ENCODE measurements at regions not wholly inside any gene's neighbourhood (a gene's known extent, or its start where the extent isn't known, plus 50 kb on each side); places are given as distances from the start of the nearest gene placed in this dataset.

DNA sequence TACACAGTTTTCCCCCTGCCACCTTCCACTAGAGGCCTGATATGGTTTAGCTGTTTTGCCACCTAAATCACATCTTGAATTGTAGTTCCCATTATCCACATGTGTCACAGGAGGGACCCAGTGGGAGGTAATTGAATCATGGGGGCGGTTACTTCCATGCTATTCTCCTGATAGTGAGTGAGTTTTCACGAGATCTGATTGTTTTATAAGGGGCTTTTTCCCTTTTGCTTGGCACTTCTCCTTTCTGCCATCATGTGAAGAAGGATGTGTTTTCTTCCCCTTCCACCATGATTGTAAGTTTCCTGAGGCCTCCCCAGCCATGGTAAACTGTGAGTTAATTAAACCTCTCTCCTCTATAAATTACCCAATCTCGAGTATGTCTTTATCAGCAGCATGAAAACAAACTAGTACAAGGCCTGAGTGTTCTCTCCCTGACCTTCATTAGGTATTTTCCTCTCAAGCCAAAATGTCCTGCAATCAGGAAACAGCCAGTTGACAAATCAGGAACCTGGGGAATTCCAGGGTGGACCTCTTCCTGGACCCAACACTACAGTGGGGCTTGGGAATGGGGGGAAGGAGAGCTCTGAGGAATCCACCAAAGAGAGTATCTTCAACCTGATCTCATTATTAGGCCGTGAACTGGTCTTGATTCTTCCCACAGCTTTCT lies 129.9 kb downstream of the TXNL1 start:
- no peaks in the 10 kb centered on the region for H3K4me1 ChIP-seq
- no peaks in the 10 kb centered on the region for H3K36me3 ChIP-seq (ENCODE audit: insufficient read depth in 1 of 2, low read depth in 1 of 2)
- H3K27me3 ChIP-seq (ENCODE audit: insufficient read depth in 3 of 3, low read length in 2 of 3), result no peaks in the 10 kb centered on the region
- no peak overlapping the region for H3K4me3 ChIP-seq
- intact Hi-C loops (cut with DNase I), result no loop called here
- no peak for ATAC-seq
- no peaks in the 10 kb centered on the region for H3K9me3 ChIP-seq
- TF ChIP-seq, protein P1, sequence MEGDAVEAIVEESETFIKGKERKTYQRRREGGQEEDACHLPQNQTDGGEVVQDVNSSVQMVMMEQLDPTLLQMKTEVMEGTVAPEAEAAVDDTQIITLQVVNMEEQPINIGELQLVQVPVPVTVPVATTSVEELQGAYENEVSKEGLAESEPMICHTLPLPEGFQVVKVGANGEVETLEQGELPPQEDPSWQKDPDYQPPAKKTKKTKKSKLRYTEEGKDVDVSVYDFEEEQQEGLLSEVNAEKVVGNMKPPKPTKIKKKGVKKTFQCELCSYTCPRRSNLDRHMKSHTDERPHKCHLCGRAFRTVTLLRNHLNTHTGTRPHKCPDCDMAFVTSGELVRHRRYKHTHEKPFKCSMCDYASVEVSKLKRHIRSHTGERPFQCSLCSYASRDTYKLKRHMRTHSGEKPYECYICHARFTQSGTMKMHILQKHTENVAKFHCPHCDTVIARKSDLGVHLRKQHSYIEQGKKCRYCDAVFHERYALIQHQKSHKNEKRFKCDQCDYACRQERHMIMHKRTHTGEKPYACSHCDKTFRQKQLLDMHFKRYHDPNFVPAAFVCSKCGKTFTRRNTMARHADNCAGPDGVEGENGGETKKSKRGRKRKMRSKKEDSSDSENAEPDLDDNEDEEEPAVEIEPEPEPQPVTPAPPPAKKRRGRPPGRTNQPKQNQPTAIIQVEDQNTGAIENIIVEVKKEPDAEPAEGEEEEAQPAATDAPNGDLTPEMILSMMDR (IDR thresholded peaks at IDR 0.05), result no peak
- WGBS, 3 donors, result 54 to 61% (median 58%) methylated on average over 4 of the region's 4 CpGs
- no peak overlapping the region for H3K27ac ChIP-seq
- no peak for DNase-seq

DNA sequence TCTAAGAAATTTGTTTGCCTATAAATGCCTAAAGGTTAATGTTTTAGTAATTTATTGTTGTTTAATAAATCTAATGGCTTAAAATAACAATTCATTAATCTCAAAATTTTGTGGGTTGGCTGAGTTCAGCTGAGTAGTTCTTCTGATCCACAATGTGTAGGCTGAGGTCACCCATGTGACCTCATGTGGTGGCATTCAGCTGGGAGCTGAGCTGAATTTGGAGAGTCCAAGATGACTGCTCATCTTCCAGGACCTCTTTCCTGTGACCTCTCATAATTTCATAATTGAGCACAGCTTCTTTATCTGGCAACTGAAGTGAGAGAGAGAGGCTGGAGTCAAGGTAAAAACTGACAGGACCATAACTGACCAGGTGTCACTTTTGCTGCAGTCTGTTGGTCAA lies 132.4 kb downstream of the TXNL1 start:
- Histone ChIP-seq H3K36me3 (ENCODE audit: insufficient read depth in 1 of 2, low read depth in 1 of 2) (no peaks in the 10 kb centered on the region), H3K4me1 (peaks cover 2% of the 10 kb centered on the region)
- TF ChIP-seq, protein P1 (IDR thresholded peaks at IDR 0.05), result no peak

DNA sequence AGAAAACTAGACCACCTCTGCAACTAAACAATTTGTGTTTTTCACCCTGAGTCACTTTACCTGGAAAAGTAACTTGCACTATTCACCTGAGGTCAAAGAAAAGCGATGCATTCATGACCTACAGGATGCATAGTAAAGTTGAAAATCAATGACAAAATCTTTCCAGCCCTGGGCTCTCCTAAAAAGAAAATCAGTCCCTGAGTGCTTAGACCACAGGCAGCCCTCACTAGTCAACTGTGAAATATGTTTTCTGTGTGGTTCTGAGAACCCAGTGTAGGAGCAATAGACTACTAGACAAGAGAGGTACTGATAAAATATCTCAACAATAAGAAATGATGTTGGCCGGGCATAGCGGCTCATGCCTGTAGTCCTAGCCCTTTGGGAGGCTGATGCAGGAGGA lies 133.1 kb downstream of the TXNL1 start:
- TF ChIP-seq, protein P1 (IDR thresholded peaks at IDR 0.05), result no peak
- Histone ChIP-seq H3K9me3 (no peaks in the 10 kb centered on the region), H3K4me3 (no peak overlapping the region), H3K36me3 (ENCODE audit: insufficient read depth in 1 of 2, low read depth in 1 of 2) (no peaks in the 10 kb centered on the region), H3K4me1 (peaks cover 2% of the 10 kb centered on the region), H3K27me3 (ENCODE audit: insufficient read depth in 3 of 3, low read length in 2 of 3) (no peaks in the 10 kb centered on the region), H3K27ac (no peak overlapping the region)
- 91 to 98% (median 98%) methylated on average over 3 of the region's 3 CpGs for WGBS, 3 donors
- ATAC-seq (no peak), DNase-seq (no peak)
- intact Hi-C loops (cut with DNase I), result no loop called here

More for the DNA sequence above, 132.4 kb downstream of the TXNL1 start:
- DNase-seq (no peak), ATAC-seq (no peak)
- no peak overlapping the region for H3K4me3 ChIP-seq
- no peak overlapping the region for H3K27ac ChIP-seq
- no peaks in the 10 kb centered on the region for H3K9me3 ChIP-seq
- intact Hi-C loops (cut with DNase I), result no loop called here
- no peaks in the 10 kb centered on the region for H3K27me3 ChIP-seq (ENCODE audit: insufficient read depth in 3 of 3, low read length in 2 of 3)

DNA sequence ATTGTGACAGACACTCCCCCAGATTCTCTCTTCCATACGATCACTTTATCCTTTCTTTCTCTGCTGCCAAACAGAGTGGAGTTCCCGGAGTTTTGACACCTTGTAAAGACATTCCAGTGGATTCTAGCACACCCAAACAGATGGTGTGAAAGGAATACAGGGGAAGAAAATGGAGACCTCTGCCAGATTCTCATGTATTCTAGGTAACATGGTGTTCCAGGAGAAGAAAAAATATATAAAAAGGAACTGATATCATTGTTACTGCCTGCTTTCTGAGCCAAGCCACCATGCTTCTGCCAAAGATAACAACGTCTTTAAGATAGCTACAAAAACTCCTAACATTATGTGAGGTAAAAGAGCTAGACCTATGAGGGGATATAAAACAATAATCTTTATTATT lies 136.5 kb downstream of the TXNL1 start:
- Histone ChIP-seq H3K27me3 (ENCODE audit: insufficient read depth in 3 of 3, low read length in 2 of 3) (no peaks in the 10 kb centered on the region), H3K4me1 (peaks cover 2% of the 10 kb centered on the region), H3K36me3 (ENCODE audit: insufficient read depth in 1 of 2, low read depth in 1 of 2) (no peaks in the 10 kb centered on the region), H3K27ac (no peak overlapping the region), H3K9me3 (no peaks in the 10 kb centered on the region), H3K4me3 (no peak overlapping the region)
- DNase-seq, result no peak
- intact Hi-C loops (cut with DNase I), result no loop called here
- ATAC-seq, result no peak
- TF ChIP-seq, protein P1 (IDR thresholded peaks at IDR 0.05), result no peak
- 10 to 29% (median 18%) methylated on average over 3 of the region's 3 CpGs for WGBS, 3 donors

DNA sequence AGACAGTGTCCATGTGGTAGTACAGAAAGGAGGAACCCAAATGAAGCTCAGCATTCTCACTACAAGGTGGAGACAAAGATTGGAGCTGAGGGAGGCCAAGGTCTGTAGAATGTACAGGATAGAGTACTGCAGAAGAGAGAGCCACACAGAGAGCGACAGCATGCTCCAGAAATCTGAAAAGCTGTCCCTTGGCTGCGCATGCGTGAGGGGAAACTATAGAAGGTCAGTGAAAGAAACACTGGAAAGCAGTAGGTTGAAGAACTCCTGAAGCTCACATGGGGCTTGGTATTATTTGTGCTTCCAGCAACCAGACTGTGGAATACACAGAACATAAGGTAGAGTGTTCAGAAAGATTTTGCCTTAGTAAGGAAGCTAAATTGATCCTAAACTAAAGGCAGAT lies 142.5 kb downstream of the TXNL1 start:
- H3K4me1 ChIP-seq, result no peaks in the 10 kb centered on the region
- intact Hi-C loops (cut with DNase I), result no loop called here
- no peaks in the 10 kb centered on the region for H3K27me3 ChIP-seq (ENCODE audit: insufficient read depth in 3 of 3, low read length in 2 of 3)
- no peak for ATAC-seq
- 84 to 96% (median 96%) methylated on average over 3 of the region's 3 CpGs for WGBS, 3 donors
- no peak overlapping the region for H3K27ac ChIP-seq
- DNase-seq, result no peak
- H3K36me3 ChIP-seq (ENCODE audit: insufficient read depth in 1 of 2, low read depth in 1 of 2), result no peaks in the 10 kb centered on the region
- H3K4me3 ChIP-seq, result no peak overlapping the region
- TF ChIP-seq, protein P1 (IDR thresholded peaks at IDR 0.05), result no peak
- no peaks in the 10 kb centered on the region for H3K9me3 ChIP-seq

All from psoas muscle (tissue), 7 donors.